BJ (cell line): ENCODE measurements at regions not wholly inside any gene's neighbourhood (a gene's known extent, or its start where the extent isn't known, plus 50 kb on each side); places are given as distances from the start of the nearest gene placed in this dataset.
"Not testable (repeated sequence)": the region's sequence is repeated elsewhere in the genome, so short reads cannot be mapped to it uniquely, and the experiment has no call there.

Source experiments
- CTCF ChIA-PET: fragments of 350-600 bp; formaldehyde crosslinking; extraction: SDS; loops from one replicate; lab custom pipeline; 2021; ENCODE audit warnings: antibody characterized with exemption, inconsistent platforms; lab: Yijun Ruan, JAX
- POLR2A ChIA-PET: fragments of 300-600 bp; sonication (Branson Sonifier 250); formaldehyde crosslinking; extraction: SDS; loops from one replicate; lab custom pipeline; 2021; ENCODE audit warnings: antibody characterized with exemption; lab: Charles Lee
- DNase-seq: peaks from one replicate; pipeline ENCODE4 v3.0.0-alpha.2; 2011; ENCODE audit warnings: low read depth
- H3K27me3 ChIP-seq: 2 replicates; pipeline ENCODE4 v1.6.0; 2011; ENCODE audit warnings: low read length; ENCODE audit not compliant: control insufficient read depth, insufficient read depth
- H3K36me3 ChIP-seq: 2 replicates; pipeline ENCODE4 v1.5.1; 2011; ENCODE audit warnings: low read length; ENCODE audit not compliant: control insufficient read depth, insufficient read depth
- H3K4me3 ChIP-seq: 2 replicates; pipeline ENCODE4 v1.5.1; 2011; ENCODE audit warnings: low read depth, mild to moderate bottlenecking, control low read depth, low read length
- CTCF ChIP-seq: IDR thresholded peaks from 2 replicates; pipeline ENCODE4 v1.5.1; 2011; ENCODE audit warnings: low read depth, mild to moderate bottlenecking, control low read depth, inconsistent platforms, low read length, moderate library complexity; ENCODE audit not compliant: insufficient read depth

- ChIA-PET CTCF (no interaction called here), POLR2A (no interaction called here)
- DNase-seq = peak; percentile 18
- Histone ChIP-seq H3K36me3 (no peaks in the 10 kb centered on the region), H3K4me3 (no peak overlapping the region), H3K27me3 (no peaks in the 10 kb centered on the region)
- TF ChIP-seq CTCF = no peak
Measured at GRCh38 chrY:9257255-9257654, 80.0 kb upstream of the TSPY4 start.

DNA sequence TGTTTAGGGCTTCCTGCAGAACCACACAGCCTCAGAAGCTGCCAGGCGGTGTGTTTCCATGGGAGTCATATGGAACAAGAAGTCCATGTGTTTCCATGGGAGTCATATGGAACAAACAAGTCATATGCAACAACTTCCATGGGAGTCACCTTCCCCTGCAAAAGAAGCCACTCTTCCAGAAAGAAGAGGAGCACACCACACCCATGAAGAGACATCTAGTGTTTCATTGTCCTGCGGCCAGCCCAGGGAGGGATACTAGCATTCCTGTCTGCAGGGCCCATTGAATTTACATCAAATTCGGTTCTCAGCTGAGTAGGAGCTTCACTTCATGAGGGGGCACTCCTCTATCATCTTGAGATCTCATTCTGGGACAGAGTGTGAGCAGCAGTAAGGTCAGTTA lies 79.5 kb upstream of the TSPY4 start:
- ChIA-PET CTCF (no interaction called here), POLR2A (no interaction called here)
- Histone ChIP-seq H3K36me3 (no peaks in the 10 kb centered on the region), H3K4me3 (no peak overlapping the region), H3K27me3 (no peaks in the 10 kb centered on the region)
- no peak for TF ChIP-seq CTCF
- DNase-seq = no peak

GRCh38 chrY:9259368-9259767 lies 77.9 kb upstream of the TSPY4 start:
- ChIA-PET POLR2A (no interaction called here), CTCF (no interaction called here)
- Histone ChIP-seq H3K4me3 (no peak overlapping the region), H3K27me3 (no peaks in the 10 kb centered on the region), H3K36me3 (no peaks in the 10 kb centered on the region)
- no peak for DNase-seq
- TF ChIP-seq CTCF = no peak

DNA sequence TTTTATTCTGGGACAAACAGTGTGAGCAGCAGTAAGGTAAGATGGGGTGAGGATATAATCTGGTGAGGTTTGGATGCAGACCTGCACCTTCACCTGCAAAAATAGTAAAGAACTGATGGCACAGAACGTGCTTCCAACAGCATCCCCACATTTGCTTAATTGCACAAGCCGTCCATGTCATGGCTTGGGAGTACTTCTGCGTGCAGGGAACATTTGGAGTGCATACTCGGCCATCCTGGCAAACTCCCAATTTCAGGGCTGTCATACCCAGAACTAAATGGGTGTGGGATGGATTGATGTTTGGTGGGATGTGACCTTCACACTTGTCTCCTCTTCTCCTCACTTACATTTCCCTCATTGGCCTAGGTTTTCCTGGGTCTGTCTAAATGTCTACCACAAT lies 76.8 kb upstream of the TSPY4 start:
- no peaks in the 10 kb centered on the region for H3K27me3 ChIP-seq
- POLR2A ChIA-PET = no interaction called here
- H3K36me3 ChIP-seq = no peaks in the 10 kb centered on the region
- TF ChIP-seq CTCF = no peak
- H3K4me3 ChIP-seq = no peak overlapping the region
- CTCF ChIA-PET = no interaction called here
- no peak for DNase-seq

DNA sequence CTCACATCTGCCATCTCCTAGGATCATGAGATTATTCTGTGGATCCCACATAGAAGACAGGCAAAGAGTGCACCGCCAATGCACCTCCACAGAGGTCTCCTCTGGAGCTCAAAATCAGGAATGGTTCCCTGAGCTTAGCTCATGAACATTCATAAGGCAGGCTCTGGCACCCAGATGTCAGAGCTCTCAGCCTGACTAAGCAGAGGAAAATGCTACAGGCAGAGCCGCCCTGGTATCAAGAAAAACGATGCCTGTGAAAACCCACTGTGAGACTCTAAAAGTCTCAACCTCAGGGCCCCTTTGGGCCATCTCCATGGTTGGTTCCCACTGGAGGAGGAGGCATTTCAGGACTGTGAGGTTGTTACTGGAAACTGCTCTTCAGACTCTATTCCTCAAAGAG lies 71.7 kb upstream of the TSPY4 start:
- POLR2A ChIA-PET = no interaction called here

GRCh38 chrY:9270351-9270750 lies 66.9 kb upstream of the TSPY4 start:
- CTCF ChIA-PET, H3K4me3 ChIP-seq, DNase-seq, H3K36me3 ChIP-seq, H3K27me3 ChIP-seq, POLR2A ChIA-PET: not testable (repeated sequence)

More for the DNA sequence above, 71.7 kb upstream of the TSPY4 start:
- Histone ChIP-seq H3K4me3 (no peak overlapping the region), H3K27me3 (no peaks in the 10 kb centered on the region), H3K36me3 (no peaks in the 10 kb centered on the region)
- no peak for TF ChIP-seq CTCF
- DNase-seq = no peak
- CTCF ChIA-PET = no interaction called here

DNA sequence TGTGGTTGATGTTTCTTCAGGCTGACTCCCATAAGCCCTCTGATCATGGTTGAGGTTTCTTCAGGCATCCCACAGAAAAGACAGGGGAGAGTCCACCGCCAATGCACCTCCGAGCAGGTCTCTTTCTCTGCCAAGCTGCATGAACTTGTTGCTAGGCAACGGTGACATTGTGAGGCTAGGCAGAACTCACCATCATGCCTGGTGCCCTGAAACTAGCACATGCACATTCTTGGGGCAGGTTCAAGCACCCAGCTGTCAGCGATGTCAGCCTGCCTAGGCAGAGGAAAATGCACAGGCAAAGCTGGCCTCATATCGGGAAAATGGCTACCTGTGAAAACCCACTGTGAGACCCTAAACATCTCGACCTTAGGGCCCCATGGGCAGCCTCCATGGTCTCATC lies 64.4 kb upstream of the TSPY4 start:
- DNase-seq, CTCF ChIA-PET, H3K36me3 ChIP-seq, H3K4me3 ChIP-seq, POLR2A ChIA-PET, H3K27me3 ChIP-seq: not testable (repeated sequence)

- POLR2A ChIA-PET, CTCF ChIA-PET, H3K36me3 ChIP-seq, H3K27me3 ChIP-seq, H3K4me3 ChIP-seq, DNase-seq: not testable (repeated sequence)
Measured at GRCh38 chrY:9278842-9279241, 58.4 kb upstream of the TSPY4 start.
